GM23338 (cell line): ENCODE measurements at regions not wholly inside any gene's neighbourhood (a gene's known extent, or its start where the extent isn't known, plus 50 kb on each side); places are given as distances from the start of the nearest gene placed in this dataset.

Source experiments
- ATAC-seq: fragments of 200-7000 bp; cut with Tn5 transposase; 3 replicates; pipeline ENCODE4 v1.9.1; 2020
- DNase-seq: peaks from one replicate; pipeline ENCODE4 v3.0.0-alpha.2; 2015; ENCODE audit warnings: low spot score
- H2AFZ ChIP-seq: fragments of 200-600 bp; sonication (generic); 2 replicates; pipeline ENCODE4 v1.8.0; 2016; ENCODE audit warnings: antibody characterized with exemption, mild to moderate bottlenecking, moderate library complexity
- H3F3A ChIP-seq: fragments of 200-600 bp; sonication (generic); replicated peaks from 2 replicates; pipeline ENCODE4 v1.8.0; 2017; ENCODE audit warnings: antibody characterized with exemption, mixed run types, low read depth
- H3K27ac ChIP-seq: fragments of 200-600 bp; sonication (generic); 2 replicates; pipeline ENCODE4 v1.6.1; 2016; ENCODE audit warnings: low read depth
- H3K27me3 ChIP-seq: fragments of 200-600 bp; sonication (generic); 2 replicates; pipeline ENCODE4 v1.8.0; 2016; ENCODE audit warnings: mild to moderate bottlenecking, mixed run types, moderate library complexity; ENCODE audit not compliant: insufficient read depth
- H3K36me3 ChIP-seq: fragments of 200-600 bp; sonication (generic); 2 replicates; pipeline ENCODE4 v1.8.0; 2016; ENCODE audit warnings: mild to moderate bottlenecking; ENCODE audit not compliant: insufficient read depth
- H3K4me1 ChIP-seq: fragments of 200-600 bp; sonication (generic); 2 replicates; pipeline ENCODE4 v1.8.0; 2016; ENCODE audit warnings: mild to moderate bottlenecking, moderate library complexity; ENCODE audit not compliant: insufficient read depth
- H3K4me2 ChIP-seq: fragments of 200-600 bp; sonication (generic); 2 replicates; pipeline ENCODE4 v1.7.1; 2017; ENCODE audit warnings: mixed run types
- H3K4me3 ChIP-seq: fragments of 200-600 bp; sonication (generic); 2 replicates; pipeline ENCODE4 v1.6.1; 2016; ENCODE audit warnings: mixed run types
- H3K79me2 ChIP-seq: fragments of 200-600 bp; sonication (generic); replicated peaks from 2 replicates; pipeline ENCODE4 v1.8.0; 2017; ENCODE audit warnings: mild to moderate bottlenecking; ENCODE audit not compliant: insufficient read depth
- H3K9me2 ChIP-seq: fragments of 200-600 bp; sonication (generic); 2 replicates; pipeline ENCODE4 v1.8.0; 2017; ENCODE audit not compliant: insufficient read depth
- H4K20me1 ChIP-seq: fragments of 200-600 bp; sonication (generic); replicated peaks from 2 replicates; pipeline ENCODE4 v1.8.0; 2017; ENCODE audit warnings: mild to moderate bottlenecking; ENCODE audit not compliant: insufficient read depth
- H3K27ac Mint-ChIP-seq: 2 replicates; pipeline ENCODE4 v1.8.0; 2020; ENCODE audit warnings: inconsistent platforms, mild to moderate bottlenecking, moderate library complexity, mixed read lengths
- H3K27me3 Mint-ChIP-seq: 3 replicates; pipeline ENCODE4 v1.8.0; 2022; ENCODE audit warnings: low read depth, mild to moderate bottlenecking, moderate library complexity, mixed read lengths, inconsistent platforms; ENCODE audit not compliant: insufficient read depth, poor library complexity
- H3K36me3 Mint-ChIP-seq: 3 replicates; pipeline ENCODE4 v1.8.0; 2021; ENCODE audit warnings: low read depth, mild to moderate bottlenecking, inconsistent platforms, moderate library complexity, mixed read lengths
- H3K4me1 Mint-ChIP-seq: 3 replicates; pipeline ENCODE4 v1.8.0; 2020; ENCODE audit warnings: mild to moderate bottlenecking, inconsistent platforms, mixed read lengths
- H3K4me3 Mint-ChIP-seq: 3 replicates; pipeline ENCODE4 v1.8.0; 2021; ENCODE audit warnings: moderate library complexity, mild to moderate bottlenecking, inconsistent platforms, mixed read lengths
- H3K9me3 Mint-ChIP-seq: 3 replicates; pipeline ENCODE4 v1.8.0; 2020; ENCODE audit warnings: moderate library complexity, mild to moderate bottlenecking, inconsistent platforms, mixed read lengths
- CREB1 ChIP-seq: fragments of 250-450 bp; sonication (Bioruptor Pico); IDR thresholded peaks from 2 replicates; pipeline ENCODE4 v1.5.0; 2020; ENCODE audit warnings: low read depth, mild to moderate bottlenecking, moderate library complexity
- ETS1 ChIP-seq: IDR thresholded peaks from 2 replicates; pipeline ENCODE4 v1.6.1; 2016; ENCODE audit warnings: antibody characterized with exemption
- EZH2 ChIP-seq: fragments of 200-600 bp; sonication (generic); IDR thresholded peaks from one replicate; pipeline ENCODE4 v1.8.0; 2017; ENCODE audit warnings: antibody characterized with exemption, mild to moderate bottlenecking, low read depth; ENCODE audit not compliant: unreplicated experiment
- EZH2phosphoT487 ChIP-seq: fragments of 200-600 bp; sonication (generic); IDR thresholded peaks from one replicate; pipeline ENCODE4 v1.8.1; 2018; ENCODE audit warnings: antibody characterized with exemption; ENCODE audit not compliant: unreplicated experiment
- JUNB ChIP-seq: IDR thresholded peaks from one replicate; pipeline ENCODE4 v1.6.1; 2016; ENCODE audit warnings: antibody characterized with exemption; ENCODE audit not compliant: unreplicated experiment
- NANOG ChIP-seq: IDR thresholded peaks from 2 replicates; pipeline ENCODE4 v1.6.1; 2016; ENCODE audit warnings: antibody characterized with exemption, borderline replicate concordance
- POLR2AphosphoS5 ChIP-seq: IDR thresholded peaks from 2 replicates; pipeline ENCODE4 v1.6.1; 2016; ENCODE audit warnings: antibody characterized with exemption, low read depth
- REST ChIP-seq: IDR thresholded peaks from one replicate; pipeline ENCODE4 v1.6.1; 2018; ENCODE audit warnings: antibody characterized with exemption; ENCODE audit not compliant: unreplicated experiment
- STAT1 ChIP-seq: IDR thresholded peaks from one replicate; pipeline ENCODE4 v1.6.1; 2016; ENCODE audit warnings: antibody characterized with exemption; ENCODE audit not compliant: unreplicated experiment
- ZNF114 ChIP-seq: fragments of 250-450 bp; sonication (Bioruptor Pico); IDR thresholded peaks from 2 replicates; pipeline ENCODE4 v1.5.0; 2020; ENCODE audit warnings: mild to moderate bottlenecking, moderate library complexity
- ZNF331 ChIP-seq: fragments of 250-450 bp; sonication (Bioruptor Pico); IDR thresholded peaks from 2 replicates; pipeline ENCODE4 v1.5.0; 2020; ENCODE audit warnings: low read depth, mild to moderate bottlenecking, moderate library complexity
- ZNF462 ChIP-seq: fragments of 250-450 bp; sonication (Bioruptor Pico); IDR thresholded peaks from 2 replicates; pipeline ENCODE4 v1.5.0; 2020; ENCODE audit warnings: mild to moderate bottlenecking, moderate library complexity

- no peaks in the 10 kb centered on the region for H4K20me1 ChIP-seq
- no peak overlapping the region for H3K27ac Mint-ChIP-seq
- no peak for TF ChIP-seq CREB1
- no peaks in the 10 kb centered on the region for H3K27me3 ChIP-seq
- H3F3A ChIP-seq, result no peaks in the 10 kb centered on the region
- no peaks in the 10 kb centered on the region for H3K9me2 ChIP-seq
- ATAC-seq (no peak), DNase-seq (no peak)
- H3K9me3 Mint-ChIP-seq, result no peaks in the 10 kb centered on the region
- H3K36me3 Mint-ChIP-seq, result no peaks in the 10 kb centered on the region
- no peaks in the 10 kb centered on the region for H3K27me3 Mint-ChIP-seq
- H3K79me2 ChIP-seq, result no peaks in the 10 kb centered on the region
- H3K4me3 Mint-ChIP-seq, result no peak overlapping the region
- no peak overlapping the region for H3K4me2 ChIP-seq
- no peaks in the 10 kb centered on the region for H3K36me3 ChIP-seq
- no peak overlapping the region for H3K27ac ChIP-seq
- no peak overlapping the region for H3K4me3 ChIP-seq
- no peaks in the 10 kb centered on the region for H3K4me1 Mint-ChIP-seq
- no peak overlapping the region for H2AFZ ChIP-seq
- no peaks in the 10 kb centered on the region for H3K4me1 ChIP-seq
These were observed 59.4 kb upstream of the ZPBP start for GRCh38 chr7:50152486-50152885.

- Mint-ChIP-seq H3K4me3 (no peak overlapping the region), H3K36me3 (no peaks in the 10 kb centered on the region), H3K9me3 (no peaks in the 10 kb centered on the region), H3K27ac (no peak overlapping the region), H3K27me3 (no peaks in the 10 kb centered on the region), H3K4me1 (no peaks in the 10 kb centered on the region)
- Histone ChIP-seq H3K79me2 (no peaks in the 10 kb centered on the region), H3K36me3 (no peaks in the 10 kb centered on the region), H3K4me1 (no peaks in the 10 kb centered on the region), H3K4me2 (no peak overlapping the region), H4K20me1 (no peaks in the 10 kb centered on the region), H3F3A (no peaks in the 10 kb centered on the region), H2AFZ (no peak overlapping the region), H3K9me2 (no peaks in the 10 kb centered on the region), H3K27me3 (no peaks in the 10 kb centered on the region), H3K4me3 (no peak overlapping the region), H3K27ac (no peak overlapping the region)
- ATAC-seq, result no peak
- no peak for DNase-seq
- no peak for TF ChIP-seq NANOG
- no peak for TF ChIP-seq ZNF114 (CRISPR knock-in tag)
- no peak for TF ChIP-seq CREB1
- no peak for TF ChIP-seq ZNF462 (CRISPR knock-in tag)
- no peak for TF ChIP-seq STAT1
- no peak for TF ChIP-seq EZH2phosphoT487
- no peak for TF ChIP-seq ETS1
- TF ChIP-seq JUNB, result no peak
- TF ChIP-seq POLR2AphosphoS5, result no peak
- TF ChIP-seq EZH2, result no peak
- TF ChIP-seq ZNF331 (CRISPR knock-in tag), result no peak
- TF ChIP-seq REST, result no peak
These were observed 58.6 kb upstream of the ZPBP start for GRCh38 chr7:50151661-50152060.
